SK-N-SH treated with all-trans-retinoic acid at 6 μM for 48 hours (cell line): ENCODE measurements at regions not wholly inside any gene's neighbourhood (a gene's known extent, or its start where the extent isn't known, plus 50 kb on each side); places are given as distances from the start of the nearest gene placed in this dataset.

Source experiments
- ATAC-seq: fragments of 200-7000 bp; cut with Tn5 transposase; 3 replicates; pipeline ENCODE4 v1.9.1; 2020; ENCODE audit warnings: mild to moderate bottlenecking, moderate library complexity
- ARNTL ChIP-seq: fragments of 450-650 bp; formaldehyde crosslinking; IDR thresholded peaks from 2 replicates; pipeline ENCODE4 v1.5.0; 2020; ENCODE audit warnings: low read depth, mild to moderate bottlenecking, moderate library complexity, borderline replicate concordance
- BACH2 ChIP-seq: fragments of 250-450 bp; sonication (Bioruptor Pico); IDR thresholded peaks from 2 replicates; pipeline ENCODE4 v1.9.0; 2021; ENCODE audit warnings: mild to moderate bottlenecking, borderline replicate concordance
- CSDC2 ChIP-seq: fragments of 250-450 bp; sonication (Bioruptor Pico); IDR thresholded peaks from 2 replicates; pipeline ENCODE4 v1.5.0; 2020; ENCODE audit warnings: mild to moderate bottlenecking, moderate library complexity
- ESRRG ChIP-seq: fragments of 250-450 bp; sonication (Bioruptor Pico); IDR thresholded peaks from 2 replicates; pipeline ENCODE4 v1.6.1; 2021; ENCODE audit warnings: mild to moderate bottlenecking
- GLIS3 ChIP-seq: fragments of 250-450 bp; sonication (Bioruptor Pico); IDR thresholded peaks from 2 replicates; pipeline ENCODE4 v1.5.0; 2020; ENCODE audit warnings: mild to moderate bottlenecking, moderate library complexity
- ISL1 ChIP-seq: fragments of 250-450 bp; sonication (Bioruptor Pico); IDR thresholded peaks from 2 replicates; pipeline ENCODE4 v2.1.2; 2022; ENCODE audit warnings: mild to moderate bottlenecking, moderate library complexity
- RARB ChIP-seq: fragments of 250-450 bp; sonication (Bioruptor Pico); IDR thresholded peaks from 2 replicates; pipeline ENCODE4 v1.8.0; 2021; ENCODE audit warnings: mild to moderate bottlenecking, moderate library complexity
- SNAI2 ChIP-seq: fragments of 250-450 bp; sonication (Bioruptor Pico); IDR thresholded peaks from 2 replicates; pipeline ENCODE4 v1.5.0; 2020; ENCODE audit warnings: mild to moderate bottlenecking, moderate library complexity
- TCF4 ChIP-seq: fragments of 250-450 bp; sonication (Bioruptor Pico); IDR thresholded peaks from 2 replicates; pipeline ENCODE4 v1.8.0; 2021; ENCODE audit warnings: mild to moderate bottlenecking, moderate library complexity, borderline replicate concordance
- ZC3H10 ChIP-seq: fragments of 250-450 bp; sonication (Bioruptor Pico); IDR thresholded peaks from 2 replicates; pipeline ENCODE4 v1.5.1; 2021; ENCODE audit warnings: mild to moderate bottlenecking, moderate library complexity
- ZFP3 ChIP-seq: fragments of 250-450 bp; sonication (Bioruptor Pico); IDR thresholded peaks from 2 replicates; pipeline ENCODE4 v1.5.0; 2020; ENCODE audit warnings: mild to moderate bottlenecking, moderate library complexity
- ZFP30 ChIP-seq: fragments of 450-650 bp; formaldehyde crosslinking; IDR thresholded peaks from 2 replicates; pipeline ENCODE4 v1.5.0; 2022; ENCODE audit warnings: mild to moderate bottlenecking, moderate library complexity
- ZNF565 ChIP-seq: fragments of 450-650 bp; formaldehyde crosslinking; conservative IDR thresholded peaks from 2 replicates; pipeline ENCODE4 v1.5.0; 2020; ENCODE audit warnings: low read depth, mild to moderate bottlenecking, moderate library complexity
- ZNF70 ChIP-seq: fragments of 450-650 bp; formaldehyde crosslinking; IDR thresholded peaks from 2 replicates; pipeline ENCODE4 v1.5.0; 2020; ENCODE audit warnings: mild to moderate bottlenecking, moderate library complexity
- ZNF8 ChIP-seq: fragments of 450-650 bp; formaldehyde crosslinking; IDR thresholded peaks from 2 replicates; pipeline ENCODE4 v1.5.0; 2020; ENCODE audit warnings: mild to moderate bottlenecking, moderate library complexity
- TF ChIP-seq, protein P1 (sequence below): fragments of 250-450 bp; sonication (Bioruptor Pico); IDR thresholded peaks from 2 replicates; pipeline ENCODE4 v1.5.1; 2020; ENCODE audit warnings: low read depth, mild to moderate bottlenecking, moderate library complexity
- TF ChIP-seq, protein P2 (sequence below): fragments of 250-450 bp; sonication (Bioruptor Pico); IDR thresholded peaks from 2 replicates; pipeline ENCODE4 v1.8.0; 2020; ENCODE audit warnings: mild to moderate bottlenecking, moderate library complexity, borderline replicate concordance
- TF ChIP-seq, protein P3 (sequence below): fragments of 250-450 bp; sonication (Bioruptor Pico); IDR thresholded peaks from 2 replicates; pipeline ENCODE4 v1.5.1; 2021; ENCODE audit warnings: mild to moderate bottlenecking, moderate library complexity
- TF ChIP-seq, protein P4 (sequence below): fragments of 250-450 bp; sonication (Bioruptor Pico); IDR thresholded peaks from 2 replicates; pipeline ENCODE4 v1.8.0; 2021; ENCODE audit warnings: low read depth, mild to moderate bottlenecking, moderate library complexity, borderline replicate concordance
- TF ChIP-seq, protein P5 (sequence below): fragments of 250-450 bp; sonication (Bioruptor Pico); IDR thresholded peaks from 2 replicates; pipeline ENCODE4 v1.5.0; 2020; ENCODE audit warnings: mild to moderate bottlenecking, moderate library complexity

DNA sequence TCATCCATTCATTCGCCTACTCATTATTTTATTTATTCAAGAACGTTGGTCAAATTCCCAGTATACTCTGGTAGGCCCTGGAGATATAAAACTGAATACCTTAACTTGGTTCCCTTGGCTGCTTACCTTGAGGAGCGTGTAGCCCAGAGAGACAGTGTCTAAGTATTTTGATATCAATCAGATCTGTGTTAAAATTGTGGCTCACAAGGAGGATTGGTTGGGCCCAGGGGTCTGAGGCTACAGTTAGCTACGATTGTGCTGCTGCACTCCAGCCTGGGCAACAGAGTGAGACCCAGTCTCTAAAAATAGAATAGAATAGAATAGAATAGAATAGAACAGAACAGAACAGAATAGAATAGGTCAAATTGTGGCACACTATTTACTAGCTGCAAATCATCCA, 438.4 kb downstream of the ADAMTS20 start:
- ATAC-seq, result no peak

DNA sequence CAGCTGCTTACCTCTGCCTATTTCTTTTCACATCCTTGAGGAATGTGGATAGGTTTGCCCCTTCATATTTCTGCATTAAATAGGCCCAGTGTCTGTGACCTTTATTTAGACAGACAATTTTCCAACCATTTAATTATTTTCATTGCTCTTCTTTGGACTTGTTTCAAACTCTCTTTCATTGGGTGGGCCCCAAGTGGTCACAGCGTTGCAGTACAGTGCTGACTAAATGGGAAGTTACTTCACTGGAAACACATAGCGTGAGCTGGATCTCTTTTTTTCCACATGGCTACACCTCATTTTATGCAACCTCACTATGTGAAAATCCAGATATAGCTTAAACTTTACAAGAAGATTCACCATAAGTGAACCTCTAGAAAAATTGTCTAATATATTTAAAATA, 438.9 kb downstream of the ADAMTS20 start:
- TF ChIP-seq, protein P1, sequence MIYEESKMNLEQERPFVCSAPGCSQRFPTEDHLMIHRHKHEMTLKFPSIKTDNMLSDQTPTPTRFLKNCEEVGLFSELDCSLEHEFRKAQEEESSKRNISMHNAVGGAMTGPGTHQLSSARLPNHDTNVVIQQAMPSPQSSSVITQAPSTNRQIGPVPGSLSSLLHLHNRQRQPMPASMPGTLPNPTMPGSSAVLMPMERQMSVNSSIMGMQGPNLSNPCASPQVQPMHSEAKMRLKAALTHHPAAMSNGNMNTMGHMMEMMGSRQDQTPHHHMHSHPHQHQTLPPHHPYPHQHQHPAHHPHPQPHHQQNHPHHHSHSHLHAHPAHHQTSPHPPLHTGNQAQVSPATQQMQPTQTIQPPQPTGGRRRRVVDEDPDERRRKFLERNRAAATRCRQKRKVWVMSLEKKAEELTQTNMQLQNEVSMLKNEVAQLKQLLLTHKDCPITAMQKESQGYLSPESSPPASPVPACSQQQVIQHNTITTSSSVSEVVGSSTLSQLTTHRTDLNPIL (CRISPR knock-in tag), result 0 out of 2 replicates have a peak, but pooled peaks have one; percentile 15
- TF ChIP-seq TCF4, result no peak
- no peak for ATAC-seq

More for the DNA sequence above, 438.4 kb downstream of the ADAMTS20 start:
- TF ChIP-seq, protein P2, sequence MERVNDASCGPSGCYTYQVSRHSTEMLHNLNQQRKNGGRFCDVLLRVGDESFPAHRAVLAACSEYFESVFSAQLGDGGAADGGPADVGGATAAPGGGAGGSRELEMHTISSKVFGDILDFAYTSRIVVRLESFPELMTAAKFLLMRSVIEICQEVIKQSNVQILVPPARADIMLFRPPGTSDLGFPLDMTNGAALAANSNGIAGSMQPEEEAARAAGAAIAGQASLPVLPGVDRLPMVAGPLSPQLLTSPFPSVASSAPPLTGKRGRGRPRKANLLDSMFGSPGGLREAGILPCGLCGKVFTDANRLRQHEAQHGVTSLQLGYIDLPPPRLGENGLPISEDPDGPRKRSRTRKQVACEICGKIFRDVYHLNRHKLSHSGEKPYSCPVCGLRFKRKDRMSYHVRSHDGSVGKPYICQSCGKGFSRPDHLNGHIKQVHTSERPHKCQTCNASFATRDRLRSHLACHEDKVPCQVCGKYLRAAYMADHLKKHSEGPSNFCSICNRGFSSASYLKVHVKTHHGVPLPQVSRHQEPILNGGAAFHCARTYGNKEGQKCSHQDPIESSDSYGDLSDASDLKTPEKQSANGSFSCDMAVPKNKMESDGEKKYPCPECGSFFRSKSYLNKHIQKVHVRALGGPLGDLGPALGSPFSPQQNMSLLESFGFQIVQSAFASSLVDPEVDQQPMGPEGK (CRISPR knock-in tag), result no peak
- TF ChIP-seq ISL1 (CRISPR knock-in tag) (no peak), ARNTL (CRISPR knock-in tag) (no peak), TCF4 (no peak), SNAI2 (CRISPR knock-in tag) (no peak), ZNF70 (CRISPR knock-in tag) (no peak), BACH2 (CRISPR knock-in tag) (no peak), ZC3H10 (CRISPR knock-in tag) (no peak), ZNF8 (no peak), GLIS3 (no peak), RARB (CRISPR knock-in tag) (no peak)
- TF ChIP-seq, protein P3, sequence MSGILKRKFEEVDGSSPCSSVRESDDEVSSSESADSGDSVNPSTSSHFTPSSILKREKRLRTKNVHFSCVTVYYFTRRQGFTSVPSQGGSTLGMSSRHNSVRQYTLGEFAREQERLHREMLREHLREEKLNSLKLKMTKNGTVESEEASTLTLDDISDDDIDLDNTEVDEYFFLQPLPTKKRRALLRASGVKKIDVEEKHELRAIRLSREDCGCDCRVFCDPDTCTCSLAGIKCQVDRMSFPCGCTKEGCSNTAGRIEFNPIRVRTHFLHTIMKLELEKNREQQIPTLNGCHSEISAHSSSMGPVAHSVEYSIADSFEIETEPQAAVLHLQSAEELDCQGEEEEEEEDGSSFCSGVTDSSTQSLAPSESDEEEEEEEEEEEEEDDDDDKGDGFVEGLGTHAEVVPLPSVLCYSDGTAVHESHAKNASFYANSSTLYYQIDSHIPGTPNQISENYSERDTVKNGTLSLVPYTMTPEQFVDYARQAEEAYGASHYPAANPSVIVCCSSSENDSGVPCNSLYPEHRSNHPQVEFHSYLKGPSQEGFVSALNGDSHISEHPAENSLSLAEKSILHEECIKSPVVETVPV (CRISPR knock-in tag), result no peak
- TF ChIP-seq, protein P4, sequence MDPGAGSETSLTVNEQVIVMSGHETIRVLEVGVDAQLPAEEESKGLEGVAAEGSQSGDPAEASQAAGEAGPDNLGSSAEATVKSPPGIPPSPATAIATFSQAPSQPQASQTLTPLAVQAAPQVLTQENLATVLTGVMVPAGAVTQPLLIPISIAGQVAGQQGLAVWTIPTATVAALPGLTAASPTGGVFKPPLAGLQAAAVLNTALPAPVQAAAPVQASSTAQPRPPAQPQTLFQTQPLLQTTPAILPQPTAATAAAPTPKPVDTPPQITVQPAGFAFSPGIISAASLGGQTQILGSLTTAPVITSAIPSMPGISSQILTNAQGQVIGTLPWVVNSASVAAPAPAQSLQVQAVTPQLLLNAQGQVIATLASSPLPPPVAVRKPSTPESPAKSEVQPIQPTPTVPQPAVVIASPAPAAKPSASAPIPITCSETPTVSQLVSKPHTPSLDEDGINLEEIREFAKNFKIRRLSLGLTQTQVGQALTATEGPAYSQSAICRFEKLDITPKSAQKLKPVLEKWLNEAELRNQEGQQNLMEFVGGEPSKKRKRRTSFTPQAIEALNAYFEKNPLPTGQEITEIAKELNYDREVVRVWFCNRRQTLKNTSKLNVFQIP (CRISPR knock-in tag), result no peak
- TF ChIP-seq, protein P1 (CRISPR knock-in tag), result no peak
- TF ChIP-seq, all 23 proteins: peak for 0

DNA sequence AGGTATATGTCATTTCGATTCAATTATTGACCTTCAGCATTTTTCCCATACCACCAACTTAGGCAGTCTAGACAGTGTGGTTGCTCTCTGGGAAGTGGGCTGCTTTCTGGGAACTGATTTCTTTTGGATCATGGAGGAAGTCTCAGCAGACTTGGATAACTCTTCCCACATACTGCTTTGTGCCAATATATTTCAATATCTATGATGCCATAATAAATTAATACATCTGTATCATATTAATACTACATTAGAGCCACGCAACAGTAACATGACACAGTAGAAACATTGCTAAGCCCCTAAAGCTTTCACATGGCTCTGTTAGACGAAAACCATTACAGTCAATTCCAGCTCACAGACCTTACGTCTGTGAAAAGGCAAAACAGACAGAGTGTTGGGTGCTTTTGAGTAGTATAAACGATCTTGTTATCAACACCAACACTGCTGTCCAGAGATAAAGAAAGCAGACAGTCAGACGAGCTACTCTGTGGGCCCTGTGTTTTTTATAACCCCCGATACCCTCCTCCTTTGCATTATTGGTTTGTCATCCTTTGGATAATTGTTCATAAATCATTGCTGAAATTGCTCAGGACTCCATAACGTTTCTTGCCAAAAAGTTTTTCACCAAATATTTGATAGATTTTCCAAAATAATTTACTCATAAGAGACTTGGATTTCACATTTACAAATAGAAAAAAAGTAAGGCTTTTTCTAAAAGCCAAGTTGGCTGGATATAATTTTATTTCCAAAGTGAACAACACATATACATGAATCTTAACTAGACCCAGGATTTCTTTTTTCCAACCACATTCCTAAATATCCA, 439.7 kb downstream of the ADAMTS20 start:
- no peak for ATAC-seq
- TF ChIP-seq ZNF8 (no peak), ZFP30 (CRISPR knock-in tag) (no peak), ARNTL (CRISPR knock-in tag) (no peak), BACH2 (CRISPR knock-in tag) (no peak), ZFP3 (CRISPR knock-in tag) (no peak), SNAI2 (CRISPR knock-in tag) (0 out of 2 replicates have a peak, but pooled peaks have one; percentile 38), ZNF565 (CRISPR knock-in tag) (no peak), CSDC2 (CRISPR knock-in tag) (no peak), ESRRG (CRISPR knock-in tag) (no peak)
- TF ChIP-seq, protein P5, sequence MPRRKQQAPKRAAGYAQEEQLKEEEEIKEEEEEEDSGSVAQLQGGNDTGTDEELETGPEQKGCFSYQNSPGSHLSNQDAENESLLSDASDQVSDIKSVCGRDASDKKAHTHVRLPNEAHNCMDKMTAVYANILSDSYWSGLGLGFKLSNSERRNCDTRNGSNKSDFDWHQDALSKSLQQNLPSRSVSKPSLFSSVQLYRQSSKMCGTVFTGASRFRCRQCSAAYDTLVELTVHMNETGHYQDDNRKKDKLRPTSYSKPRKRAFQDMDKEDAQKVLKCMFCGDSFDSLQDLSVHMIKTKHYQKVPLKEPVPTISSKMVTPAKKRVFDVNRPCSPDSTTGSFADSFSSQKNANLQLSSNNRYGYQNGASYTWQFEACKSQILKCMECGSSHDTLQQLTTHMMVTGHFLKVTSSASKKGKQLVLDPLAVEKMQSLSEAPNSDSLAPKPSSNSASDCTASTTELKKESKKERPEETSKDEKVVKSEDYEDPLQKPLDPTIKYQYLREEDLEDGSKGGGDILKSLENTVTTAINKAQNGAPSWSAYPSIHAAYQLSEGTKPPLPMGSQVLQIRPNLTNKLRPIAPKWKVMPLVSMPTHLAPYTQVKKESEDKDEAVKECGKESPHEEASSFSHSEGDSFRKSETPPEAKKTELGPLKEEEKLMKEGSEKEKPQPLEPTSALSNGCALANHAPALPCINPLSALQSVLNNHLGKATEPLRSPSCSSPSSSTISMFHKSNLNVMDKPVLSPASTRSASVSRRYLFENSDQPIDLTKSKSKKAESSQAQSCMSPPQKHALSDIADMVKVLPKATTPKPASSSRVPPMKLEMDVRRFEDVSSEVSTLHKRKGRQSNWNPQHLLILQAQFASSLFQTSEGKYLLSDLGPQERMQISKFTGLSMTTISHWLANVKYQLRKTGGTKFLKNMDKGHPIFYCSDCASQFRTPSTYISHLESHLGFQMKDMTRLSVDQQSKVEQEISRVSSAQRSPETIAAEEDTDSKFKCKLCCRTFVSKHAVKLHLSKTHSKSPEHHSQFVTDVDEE (CRISPR knock-in tag), result peak; percentile 76
- TF ChIP-seq, protein P4 (CRISPR knock-in tag), result no peak
- TF ChIP-seq, protein P2 (CRISPR knock-in tag), result no peak
- TF ChIP-seq, protein P3 (CRISPR knock-in tag), result 0 out of 2 replicates have a peak, but pooled peaks have one; percentile 22
